Activated CD4-positive, alpha-beta T cell treated with anti-CD3 and anti-CD28 coated beads, Interleukin-2, amount 10 ng/mL, durations not matched to agents 7 days and 5 days (primary cell): ENCODE measurements at regions not wholly inside any gene's neighbourhood (a gene's known extent, or its start where the extent isn't known, plus 50 kb on each side); places are given as distances from the start of the nearest gene placed in this dataset.

Experiments used
- CTCF ChIA-PET: fragments of 350-600 bp; sonication (Branson Sonifier 250); formaldehyde crosslinking; loops from one replicate; lab custom pipeline; 2021; ENCODE audit warnings: antibody characterized with exemption; lab: Charles Lee
- POLR2A ChIA-PET: fragments of 350-600 bp; sonication (Branson Sonifier 250); formaldehyde crosslinking; loops from one replicate; lab custom pipeline; 2021; ENCODE audit warnings: antibody characterized with exemption; lab: Charles Lee
- DNase-seq: peaks from one replicate; pipeline ENCODE4 v3.0.0-alpha.2; 2020
- H3K27ac Mint-ChIP-seq: one replicate; pipeline ENCODE4 v1.8.0; 2021; ENCODE audit warnings: mild to moderate bottlenecking, moderate library complexity, mixed read lengths
- H3K27me3 Mint-ChIP-seq: one replicate; pipeline ENCODE4 v1.8.0; 2021; ENCODE audit warnings: mixed read lengths
- H3K36me3 Mint-ChIP-seq: one replicate; pipeline ENCODE4 v1.8.0; 2021; ENCODE audit warnings: low read depth, mixed read lengths
- H3K4me1 Mint-ChIP-seq: one replicate; pipeline ENCODE4 v1.8.0; 2021; ENCODE audit warnings: mixed read lengths
- H3K4me3 Mint-ChIP-seq: one replicate; pipeline ENCODE4 v1.8.0; 2021; ENCODE audit warnings: mild to moderate bottlenecking, moderate library complexity, mixed read lengths
- H3K9me3 Mint-ChIP-seq: one replicate; pipeline ENCODE4 v1.8.0; 2021; ENCODE audit warnings: mixed read lengths

- no peaks in the 10 kb centered on the region for H3K4me1 Mint-ChIP-seq
- ChIA-PET CTCF (no interaction called here), POLR2A (no interaction called here)
- H3K36me3 Mint-ChIP-seq = no peaks in the 10 kb centered on the region
- no peak overlapping the region for H3K27ac Mint-ChIP-seq
- DNase-seq = no peak
- H3K27me3 Mint-ChIP-seq = no peaks in the 10 kb centered on the region
- no peak overlapping the region for H3K4me3 Mint-ChIP-seq
- no peaks in the 10 kb centered on the region for H3K9me3 Mint-ChIP-seq
Observed at GRCh38 chr11:91241226-91241625, 983.4 kb upstream of the FAT3 start.

GRCh38 chr11:91239359-91239758, 985.3 kb upstream of the FAT3 start:
- H3K4me3 Mint-ChIP-seq = no peak overlapping the region
- no peaks in the 10 kb centered on the region for H3K27me3 Mint-ChIP-seq
- H3K4me1 Mint-ChIP-seq = no peaks in the 10 kb centered on the region
- H3K36me3 Mint-ChIP-seq = no peaks in the 10 kb centered on the region
- ChIA-PET POLR2A (no interaction called here), CTCF (no interaction called here)
- no peak for DNase-seq
- no peak overlapping the region for H3K27ac Mint-ChIP-seq
- peaks cover 3% of the 10 kb centered on the region for H3K9me3 Mint-ChIP-seq

GRCh38 chr11:91231226-91231625, 993.4 kb upstream of the FAT3 start:
- H3K4me3 Mint-ChIP-seq = no peak overlapping the region
- H3K36me3 Mint-ChIP-seq = no peaks in the 10 kb centered on the region
- ChIA-PET POLR2A (no interaction called here), CTCF (no interaction called here)
- H3K27me3 Mint-ChIP-seq = no peaks in the 10 kb centered on the region
- peaks cover 3% of the 10 kb centered on the region for H3K9me3 Mint-ChIP-seq
- no peaks in the 10 kb centered on the region for H3K4me1 Mint-ChIP-seq
- no peak overlapping the region for H3K27ac Mint-ChIP-seq
- DNase-seq = no peak

- POLR2A ChIA-PET = no interaction called here
- DNase-seq = no peak
- no peaks in the 10 kb centered on the region for H3K27me3 Mint-ChIP-seq
- no peaks in the 10 kb centered on the region for H3K36me3 Mint-ChIP-seq
- no peaks in the 10 kb centered on the region for H3K9me3 Mint-ChIP-seq
- H3K27ac Mint-ChIP-seq = no peak overlapping the region
- no peak overlapping the region for H3K4me3 Mint-ChIP-seq
- CTCF ChIA-PET = no interaction called here
- no peaks in the 10 kb centered on the region for H3K4me1 Mint-ChIP-seq
Observed at GRCh38 chr11:91230647-91231046, 994.0 kb upstream of the FAT3 start.

GRCh38 chr11:91222830-91223229, 1000.0 kb upstream of the CHORDC1 start:
- Mint-ChIP-seq H3K36me3 (no peaks in the 10 kb centered on the region), H3K4me1 (no peaks in the 10 kb centered on the region)
- POLR2A ChIA-PET = no interaction called here

GRCh38 chr11:91220476-91221202, 997.8 kb upstream of the CHORDC1 start:
- no peak overlapping the region for H3K27ac Mint-ChIP-seq
- no peak for DNase-seq
- H3K9me3 Mint-ChIP-seq = peaks cover 2% of the 10 kb centered on the region
- CTCF ChIA-PET = no interaction called here
- H3K36me3 Mint-ChIP-seq = no peaks in the 10 kb centered on the region
- no peaks in the 10 kb centered on the region for H3K27me3 Mint-ChIP-seq
- no peak overlapping the region for H3K4me3 Mint-ChIP-seq
- POLR2A ChIA-PET = no interaction called here
- no peaks in the 10 kb centered on the region for H3K4me1 Mint-ChIP-seq

More at GRCh38 chr11:91222830-91223229, 1000.0 kb upstream of the CHORDC1 start:
- no peak overlapping the region for H3K4me3 Mint-ChIP-seq
- no peak overlapping the region for H3K27ac Mint-ChIP-seq
- no peaks in the 10 kb centered on the region for H3K27me3 Mint-ChIP-seq
- CTCF ChIA-PET = no interaction called here
- H3K9me3 Mint-ChIP-seq = peaks cover 2% of the 10 kb centered on the region
- no peak for DNase-seq

- H3K4me3 Mint-ChIP-seq = no peak overlapping the region
- H3K4me1 Mint-ChIP-seq = no peaks in the 10 kb centered on the region
- H3K36me3 Mint-ChIP-seq = no peaks in the 10 kb centered on the region
- H3K27ac Mint-ChIP-seq = no peak overlapping the region
- no peaks in the 10 kb centered on the region for H3K9me3 Mint-ChIP-seq
- ChIA-PET CTCF (no interaction called here), POLR2A (no interaction called here)
- no peak for DNase-seq
- no peaks in the 10 kb centered on the region for H3K27me3 Mint-ChIP-seq
Observed at GRCh38 chr11:91219535-91219934, 996.7 kb upstream of the CHORDC1 start.

GRCh38 chr11:91209751-91210150, 986.9 kb upstream of the CHORDC1 start:
- DNase-seq = no peak
- Mint-ChIP-seq H3K9me3 (no peaks in the 10 kb centered on the region), H3K4me1 (no peaks in the 10 kb centered on the region), H3K4me3 (no peak overlapping the region), H3K27me3 (no peaks in the 10 kb centered on the region), H3K27ac (no peak overlapping the region), H3K36me3 (no peaks in the 10 kb centered on the region)
- ChIA-PET CTCF (no interaction called here), POLR2A (no interaction called here)

GRCh38 chr11:91209306-91209705, 986.5 kb upstream of the CHORDC1 start:
- no peak overlapping the region for H3K4me3 Mint-ChIP-seq

GRCh38 chr11:91199866-91200265, 977.0 kb upstream of the CHORDC1 start:
- Mint-ChIP-seq H3K27me3 (no peaks in the 10 kb centered on the region), H3K9me3 (peaks cover 4% of the 10 kb centered on the region), H3K4me3 (no peak overlapping the region), H3K4me1 (no peaks in the 10 kb centered on the region), H3K36me3 (no peaks in the 10 kb centered on the region), H3K27ac (no peak overlapping the region)
- CTCF ChIA-PET = no interaction called here
- POLR2A ChIA-PET = no interaction called here
- no peak for DNase-seq

More at GRCh38 chr11:91209306-91209705, 986.5 kb upstream of the CHORDC1 start:
- ChIA-PET CTCF (no interaction called here), POLR2A (no interaction called here)
- Mint-ChIP-seq H3K9me3 (no peaks in the 10 kb centered on the region), H3K27me3 (no peaks in the 10 kb centered on the region), H3K36me3 (no peaks in the 10 kb centered on the region), H3K27ac (no peak overlapping the region), H3K4me1 (no peaks in the 10 kb centered on the region)
- no peak for DNase-seq

- no peaks in the 10 kb centered on the region for H3K36me3 Mint-ChIP-seq
- no peak overlapping the region for H3K4me3 Mint-ChIP-seq
- H3K27ac Mint-ChIP-seq = no peak overlapping the region
- no peaks in the 10 kb centered on the region for H3K4me1 Mint-ChIP-seq
- H3K27me3 Mint-ChIP-seq = no peaks in the 10 kb centered on the region
- ChIA-PET POLR2A (no interaction called here), CTCF (no interaction called here)
- peaks cover 2% of the 10 kb centered on the region for H3K9me3 Mint-ChIP-seq
- DNase-seq = no peak
Observed at GRCh38 chr11:91194546-91194945, 971.7 kb upstream of the CHORDC1 start.

GRCh38 chr11:91188484-91188883, 965.6 kb upstream of the CHORDC1 start:
- Mint-ChIP-seq H3K27ac (no peak overlapping the region), H3K36me3 (no peaks in the 10 kb centered on the region), H3K4me3 (no peak overlapping the region)

GRCh38 chr11:91187314-91187713, 964.5 kb upstream of the CHORDC1 start:
- no peaks in the 10 kb centered on the region for H3K4me1 Mint-ChIP-seq
- H3K4me3 Mint-ChIP-seq = no peak overlapping the region
- no peak for DNase-seq
- H3K9me3 Mint-ChIP-seq = peaks cover 4% of the 10 kb centered on the region
- CTCF ChIA-PET = interaction anchor here (0.5 kb wide), 1 partner anchor 651 kb away, joined by 3 read pairs; no protein-coding TSS in a partner anchor
- POLR2A ChIA-PET = no interaction called here
- no peak overlapping the region for H3K27ac Mint-ChIP-seq
- no peaks in the 10 kb centered on the region for H3K27me3 Mint-ChIP-seq
- no peaks in the 10 kb centered on the region for H3K36me3 Mint-ChIP-seq

More at GRCh38 chr11:91188484-91188883, 965.6 kb upstream of the CHORDC1 start:
- POLR2A ChIA-PET = no interaction called here
- CTCF ChIA-PET = no interaction called here
- Mint-ChIP-seq H3K27me3 (no peaks in the 10 kb centered on the region), H3K9me3 (peaks cover 4% of the 10 kb centered on the region), H3K4me1 (no peaks in the 10 kb centered on the region)
- DNase-seq = no peak

- no peak for DNase-seq
- Mint-ChIP-seq H3K4me1 (no peaks in the 10 kb centered on the region), H3K27me3 (no peaks in the 10 kb centered on the region), H3K9me3 (peaks cover 3% of the 10 kb centered on the region), H3K4me3 (no peak overlapping the region), H3K27ac (no peak overlapping the region), H3K36me3 (no peaks in the 10 kb centered on the region)
- ChIA-PET CTCF (no interaction called here), POLR2A (no interaction called here)
Observed at GRCh38 chr11:91178366-91178765, 955.5 kb upstream of the CHORDC1 start.
